HG03342 (cell line): ENCODE measurements at regions not wholly inside any gene's neighbourhood (a gene's known extent, or its start where the extent isn't known, plus 50 kb on each side); places are given as distances from the start of the nearest gene placed in this dataset.
"Not testable (repeated sequence)": the region's sequence is repeated elsewhere in the genome, so short reads cannot be mapped to it uniquely, and the experiment has no call there.

Source experiments
- ATAC-seq: cut with Tn5 transposase; IDR thresholded peaks from one replicate; pipeline ENCODE4 v1.9.1; 2021; ENCODE audit warnings: mild to moderate bottlenecking, moderate library complexity; ENCODE audit not compliant: unreplicated experiment

DNA sequence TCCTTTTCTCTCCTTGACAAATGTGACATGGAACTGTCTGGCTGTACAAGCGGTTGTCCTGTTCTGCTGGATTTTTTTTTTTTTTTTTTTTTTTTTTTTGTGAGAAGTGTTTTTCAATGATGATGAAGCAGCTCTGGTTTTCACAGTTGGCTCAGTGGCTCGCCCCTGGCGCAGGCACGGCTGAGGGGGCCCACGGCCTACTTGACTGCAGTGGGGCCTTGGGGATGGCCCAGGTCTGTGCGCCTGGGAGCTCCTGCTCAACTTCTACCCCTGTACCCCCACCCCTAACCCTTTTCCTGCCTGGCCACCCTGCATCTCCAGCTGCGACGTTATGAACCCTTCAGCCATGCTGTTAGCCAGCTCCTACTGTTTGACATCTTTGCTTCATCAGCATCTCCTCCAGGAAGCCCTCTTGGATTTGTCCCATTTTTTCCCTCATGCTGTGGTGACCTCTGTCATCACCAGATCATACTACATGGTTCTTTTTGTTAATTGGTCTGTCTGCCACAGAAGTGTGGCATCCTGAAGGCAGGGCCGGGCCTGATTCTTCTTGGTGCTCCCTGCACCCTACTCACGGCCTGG is 167.9 kb downstream of the INHBB start:
- no peak for ATAC-seq

DNA sequence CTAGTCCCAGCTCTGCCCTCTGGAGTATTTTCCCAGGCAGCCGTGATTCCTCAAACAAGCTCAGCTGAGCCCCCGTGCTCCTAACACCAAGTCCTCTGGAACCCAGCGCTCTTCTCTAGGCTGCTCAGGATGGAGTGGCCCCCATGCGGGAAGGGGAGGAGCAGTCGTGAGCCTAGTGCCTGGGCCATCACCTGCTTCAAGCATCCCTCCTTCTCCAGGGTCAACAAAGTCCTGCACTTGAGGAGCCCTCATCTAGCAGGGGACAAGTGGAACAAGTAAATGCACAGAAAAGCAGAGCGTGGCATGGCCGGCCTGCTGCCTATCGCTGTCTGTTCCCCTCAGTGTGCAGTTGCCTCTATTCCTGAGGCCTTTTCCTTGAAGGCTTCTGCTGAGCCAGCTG is 168.6 kb downstream of the INHBB start:
- no peak for ATAC-seq

DNA sequence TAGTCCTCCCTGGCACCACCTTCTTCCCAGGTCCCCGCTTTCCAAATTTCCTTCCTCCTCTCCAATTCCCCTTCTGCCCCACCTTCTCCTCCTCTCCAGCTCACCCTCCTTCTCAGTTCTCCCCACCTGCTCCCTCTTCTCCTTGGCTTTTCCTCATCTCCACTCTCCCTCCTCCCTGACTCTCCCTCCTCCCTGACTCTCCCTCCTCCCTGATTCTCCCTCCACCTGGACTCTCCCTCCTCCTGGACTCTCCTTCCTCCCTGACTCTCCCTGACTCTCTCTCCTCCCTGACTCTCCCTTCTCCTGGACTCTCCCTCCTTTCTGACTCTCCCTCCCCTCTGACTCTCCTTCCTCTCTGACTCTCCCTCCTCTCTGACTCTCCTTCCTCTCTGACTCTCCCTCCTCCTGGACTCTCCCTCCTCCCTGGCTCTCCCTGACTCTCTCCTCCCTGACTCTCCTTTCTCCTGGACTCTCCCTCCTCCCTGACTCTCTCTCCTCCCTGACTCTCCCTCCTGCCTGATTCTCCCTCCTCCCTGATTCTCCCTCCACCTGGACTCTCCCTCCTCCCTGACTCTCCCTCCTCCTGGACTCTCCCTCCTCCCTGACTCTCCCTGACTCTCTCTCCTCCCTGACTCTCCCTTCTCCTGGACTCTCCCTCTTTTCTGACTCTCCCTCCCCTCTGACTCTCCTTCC is 169.3 kb downstream of the INHBB start:
- not testable (repeated sequence) for ATAC-seq

DNA sequence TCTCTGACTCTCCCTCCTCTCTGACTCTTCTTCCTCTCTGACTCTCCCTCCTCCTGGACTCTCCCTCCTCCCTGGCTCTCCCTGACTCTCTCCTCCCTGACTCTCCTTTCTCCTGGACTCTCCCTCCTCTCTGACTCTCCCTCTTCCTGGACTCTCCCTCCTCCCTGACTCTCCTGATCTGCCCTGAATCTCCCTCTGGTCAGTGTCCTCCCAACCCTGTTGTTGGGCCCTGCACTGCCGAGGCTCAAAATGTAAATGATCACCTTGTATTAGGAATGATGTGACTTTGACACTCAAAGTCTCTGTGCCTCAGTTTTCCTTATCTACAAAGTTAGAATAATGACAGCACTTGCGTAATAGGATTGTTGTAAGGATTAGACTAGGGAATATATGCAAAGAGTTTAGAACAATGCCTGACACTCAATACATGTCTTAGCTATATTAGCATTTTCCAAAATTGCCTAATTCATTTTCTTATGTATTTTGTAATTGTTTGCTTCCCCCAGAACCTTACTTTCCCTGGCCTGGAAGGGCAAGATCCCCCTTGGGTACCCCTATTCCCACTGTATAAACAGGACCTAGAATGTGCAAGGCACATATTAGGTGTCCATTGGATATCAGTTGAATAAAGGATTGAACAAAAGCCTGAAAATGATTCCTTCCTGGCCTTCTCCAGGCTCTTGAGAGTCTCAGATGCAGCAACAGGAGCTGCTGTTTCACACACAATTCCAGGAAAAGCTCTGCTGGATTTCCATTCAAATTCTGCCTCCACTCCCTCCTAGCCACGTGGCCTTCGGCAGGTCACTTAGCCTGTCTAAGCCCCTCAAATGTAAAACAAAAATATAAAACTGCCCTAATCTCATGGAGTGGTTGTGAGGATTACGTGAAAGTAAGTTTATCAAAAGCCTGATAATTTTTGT is 170.1 kb downstream of the INHBB start:
- ATAC-seq: no peak

GRCh38 chr2:120516679-120517314 is 170.9 kb downstream of the INHBB start:
- no peak for ATAC-seq

- ATAC-seq: no peak
These were observed 172.0 kb downstream of the INHBB start for GRCh38 chr2:120517751-120518469.

- no peak for ATAC-seq
These were observed 172.9 kb downstream of the INHBB start for GRCh38 chr2:120518819-120519218.

DNA sequence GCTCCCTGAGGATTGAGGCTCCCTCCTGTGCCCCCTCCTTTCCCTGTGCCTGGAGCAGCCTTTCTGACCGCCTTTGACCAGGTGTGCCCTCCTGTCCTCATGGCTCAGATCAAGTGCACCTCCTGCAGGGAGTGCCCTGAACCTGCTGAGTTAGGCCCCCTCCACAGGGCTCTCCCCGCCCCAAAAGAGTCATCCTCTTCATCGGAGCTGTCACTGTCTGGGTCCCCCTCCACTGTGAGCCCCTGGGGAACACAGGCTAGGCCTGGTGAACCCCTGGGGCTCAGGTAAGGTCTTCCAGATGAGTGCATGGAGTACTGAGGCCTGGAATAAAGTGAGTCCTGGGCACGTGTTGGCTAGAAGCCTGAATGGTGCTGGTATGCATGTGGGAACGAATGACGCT is 173.5 kb downstream of the INHBB start:
- no peak for ATAC-seq

DNA sequence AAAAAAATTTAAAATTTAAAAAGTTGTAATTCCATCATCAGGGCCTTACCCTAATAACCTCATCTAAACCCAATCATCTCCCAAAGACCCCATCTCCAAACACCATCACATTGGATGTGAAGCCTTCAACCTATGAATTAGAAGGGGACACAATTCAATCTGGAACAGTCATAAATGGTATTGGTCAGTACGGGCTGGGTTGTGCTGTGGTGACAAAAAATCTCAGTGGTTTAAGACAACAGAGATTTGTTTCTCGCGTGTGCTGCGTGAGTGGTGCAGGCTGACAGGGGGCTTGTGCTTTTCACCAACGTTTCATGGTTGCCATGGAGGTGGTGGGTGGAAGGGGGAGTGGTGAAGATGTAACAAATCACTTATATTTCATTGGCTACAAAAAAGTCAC is 174.5 kb downstream of the INHBB start:
- no peak for ATAC-seq

DNA sequence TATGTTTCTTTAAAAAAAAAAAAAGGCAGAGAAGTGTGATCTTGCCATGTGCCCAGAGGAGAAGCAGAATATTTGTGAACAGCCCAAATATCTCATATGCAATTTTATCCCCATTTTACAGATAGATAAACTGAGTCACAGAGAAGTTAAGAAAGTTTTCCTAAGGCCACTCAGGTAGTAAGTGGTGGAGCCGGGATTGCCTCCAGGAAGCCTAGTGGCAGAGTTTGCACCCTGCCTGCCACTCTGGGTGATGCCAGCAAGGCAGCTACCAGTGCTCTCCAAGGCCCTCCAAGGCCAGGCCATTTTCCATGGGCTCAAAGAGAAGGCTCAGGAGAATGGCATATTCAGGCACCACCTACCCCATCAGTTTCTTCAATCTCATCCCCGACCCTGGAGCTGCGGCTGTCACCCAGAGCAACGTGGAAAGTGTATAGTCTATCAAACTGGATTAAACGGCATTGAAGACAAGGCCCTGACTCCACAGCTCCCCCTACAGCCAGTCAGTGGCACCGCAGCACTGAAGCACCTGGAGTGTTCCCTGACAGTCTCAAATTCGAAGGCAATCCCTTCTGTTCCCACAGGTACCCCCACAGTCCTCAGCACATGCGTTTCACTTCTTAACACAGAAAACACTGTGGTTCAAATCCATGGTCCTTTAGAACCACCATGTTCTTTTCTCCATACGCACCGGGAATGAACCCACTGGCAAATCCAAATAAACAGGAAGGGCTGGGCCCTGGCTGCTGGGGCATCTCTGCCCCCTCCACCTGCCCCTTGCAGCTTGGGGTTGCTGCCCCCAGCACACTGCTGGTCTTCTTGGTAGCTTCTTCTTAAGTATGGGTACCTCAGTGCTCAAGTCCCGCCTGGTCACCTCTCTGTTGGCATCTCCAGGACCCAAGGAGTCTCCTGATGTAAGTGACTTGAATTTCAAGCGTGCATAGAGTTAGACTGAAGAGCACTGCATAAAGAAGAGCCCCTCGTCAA is 175.3 kb downstream of the INHBB start:
- no peak for ATAC-seq

GRCh38 chr2:120522151-120522751 is 176.3 kb downstream of the INHBB start:
- no peak for ATAC-seq

DNA sequence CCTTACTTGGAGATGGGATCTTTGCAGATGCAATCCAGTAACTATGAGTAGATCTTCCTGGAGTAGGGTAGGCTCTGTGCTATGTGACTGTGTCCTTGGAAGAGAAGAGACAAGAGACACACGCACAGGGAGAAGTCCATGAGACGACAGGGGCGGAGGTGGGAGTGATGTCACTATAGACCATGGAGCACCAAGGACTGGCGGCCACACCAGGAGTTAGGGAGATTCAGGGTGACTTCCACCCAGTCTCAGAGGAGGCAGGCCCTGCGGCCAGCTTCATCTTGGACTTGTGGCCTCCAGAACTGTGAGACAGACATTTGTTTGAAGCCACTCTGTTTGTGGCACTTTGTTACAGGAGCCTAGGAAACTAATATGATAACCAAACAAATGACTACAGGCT is 177.8 kb downstream of the INHBB start:
- ATAC-seq: no peak

DNA sequence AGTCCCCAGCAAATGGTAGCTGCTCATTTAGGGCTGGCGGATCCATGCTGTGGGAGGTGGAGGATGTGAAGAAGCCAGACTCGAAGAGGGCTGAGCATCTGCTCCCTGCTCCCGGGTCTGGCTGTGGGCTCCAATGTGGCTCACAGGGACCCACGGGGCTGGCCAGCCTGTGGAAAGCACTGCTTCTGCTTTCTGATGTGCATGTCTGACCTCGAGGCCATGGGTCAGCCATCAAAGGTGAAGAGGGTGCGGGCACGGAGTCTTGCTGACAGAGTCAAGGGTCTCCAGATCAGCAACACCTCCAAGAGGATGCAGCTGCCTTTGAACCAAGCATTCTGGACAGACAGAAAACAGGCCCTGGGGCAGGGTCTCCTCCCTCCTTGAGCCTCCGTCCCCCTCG is 178.2 kb downstream of the INHBB start:
- ATAC-seq: no peak

DNA sequence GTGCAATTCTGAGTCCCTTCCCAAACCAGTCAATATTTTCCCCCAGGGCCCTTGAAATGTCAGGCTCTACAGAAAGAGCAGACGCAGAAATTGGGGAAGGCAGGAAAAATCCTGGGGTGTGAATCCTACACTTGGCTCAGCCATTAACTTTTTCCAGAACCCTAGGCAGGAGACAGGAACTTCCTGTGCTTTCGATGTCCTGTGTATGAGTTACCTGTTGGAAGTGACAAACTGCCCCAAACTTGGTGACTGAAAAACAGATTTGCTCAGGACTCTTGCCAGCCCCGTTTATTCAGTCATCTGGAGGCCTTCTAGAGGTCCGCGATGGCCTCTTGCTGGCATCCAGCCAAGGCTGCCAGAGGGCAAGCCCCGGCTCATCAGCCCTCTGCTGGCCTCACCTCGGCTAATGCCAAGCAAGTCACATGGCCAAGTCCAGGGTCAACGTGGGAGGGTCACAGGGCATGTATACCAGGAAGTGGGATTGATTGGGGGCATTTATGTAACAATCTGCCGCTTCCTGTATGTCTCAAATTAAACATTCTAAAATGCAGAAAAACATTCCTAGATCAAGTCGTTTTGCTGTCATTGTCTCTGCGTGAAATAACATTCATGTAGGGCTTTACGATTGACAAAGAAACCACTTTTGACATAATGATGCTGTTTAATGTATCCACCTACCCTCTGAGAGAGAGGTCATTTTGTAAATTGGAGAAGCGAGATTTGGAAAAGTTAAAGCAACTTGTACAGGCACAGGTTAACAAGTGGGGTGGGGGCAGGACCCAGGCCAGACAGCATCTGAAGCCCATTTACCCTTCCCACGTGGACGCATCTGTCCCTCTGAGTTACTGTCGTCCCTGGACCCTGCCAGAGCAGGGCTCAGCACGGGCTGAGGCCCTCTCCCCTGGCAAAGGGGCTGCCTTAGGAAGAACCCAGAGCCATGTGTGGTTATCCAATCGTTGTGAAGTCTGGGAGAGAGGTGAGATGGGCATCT is 179.4 kb downstream of the INHBB start:
- ATAC-seq: no peak

DNA sequence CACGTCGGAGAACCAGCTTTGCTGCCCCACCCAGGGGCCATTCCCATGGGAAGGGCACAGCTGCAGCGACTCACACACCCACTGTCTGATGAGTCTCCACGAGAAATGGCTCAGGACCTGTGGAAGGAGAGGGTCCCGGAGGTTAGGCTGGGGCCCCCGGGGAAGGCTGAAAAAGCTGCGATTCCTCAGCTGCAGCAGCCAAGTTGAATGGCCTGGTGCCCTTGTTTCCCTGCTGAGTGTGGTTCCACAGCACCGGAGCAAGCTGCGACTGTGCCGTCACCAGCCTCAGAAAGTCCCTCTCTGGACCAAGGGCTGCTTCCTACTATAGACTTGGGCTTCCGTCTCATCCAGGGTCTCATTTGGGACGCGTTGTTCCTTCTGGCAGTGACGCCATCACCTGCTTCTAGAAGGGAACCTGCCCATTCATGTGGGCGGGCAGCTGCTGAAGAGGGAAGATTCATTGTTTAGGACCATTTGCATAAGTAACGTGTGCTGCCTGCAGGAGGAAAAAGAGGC is 180.2 kb downstream of the INHBB start:
- no peak for ATAC-seq

DNA sequence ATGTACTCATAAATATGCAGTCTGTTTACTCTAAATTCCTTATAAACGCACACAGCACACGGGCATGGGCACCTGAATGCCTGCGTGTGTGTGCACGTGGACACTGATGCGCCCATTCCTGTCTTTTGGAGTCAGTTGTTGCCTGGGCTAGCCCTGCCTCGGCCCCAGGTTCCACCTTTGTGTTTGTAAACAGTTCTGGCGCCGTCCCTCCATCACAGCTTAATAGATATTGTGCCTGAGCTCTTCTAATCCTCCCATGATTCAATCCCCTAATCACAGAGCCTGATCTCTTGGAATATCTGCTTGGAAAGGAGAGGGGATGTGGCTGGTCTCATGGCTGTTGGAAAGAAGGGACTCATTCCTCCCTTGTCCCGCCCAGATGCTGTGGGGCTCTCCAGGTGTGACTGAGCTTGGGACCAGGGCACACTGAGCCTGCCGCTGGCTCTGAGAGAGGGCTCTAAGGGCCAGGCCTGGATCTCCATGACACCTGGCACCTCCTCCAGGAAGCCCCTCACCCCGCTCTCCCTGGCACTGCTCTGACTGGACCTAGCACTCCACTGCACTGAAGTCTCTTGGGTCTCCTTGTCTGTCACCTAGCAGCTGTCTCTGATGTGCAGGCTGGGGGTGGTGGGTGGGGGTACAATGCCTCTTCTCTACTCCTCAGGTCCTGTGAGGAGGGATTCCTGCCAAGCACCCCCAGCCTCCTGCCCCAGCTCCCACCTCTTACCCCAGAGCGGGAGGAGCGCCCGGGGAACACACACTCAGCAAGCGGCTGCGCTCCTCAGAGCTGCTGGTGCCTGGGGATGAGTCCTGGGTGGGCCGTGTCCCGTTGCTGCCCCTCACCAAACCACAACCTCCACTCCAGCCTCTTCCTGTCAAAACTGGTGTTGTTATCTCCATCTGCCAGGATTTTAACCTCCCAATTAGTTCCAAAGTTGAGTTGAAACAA is 181.3 kb downstream of the INHBB start:
- no peak for ATAC-seq
